GM13977 (cell line): ENCODE measurements at regions not wholly inside any gene's neighbourhood (a gene's known extent, or its start where the extent isn't known, plus 50 kb on each side); places are given as distances from the start of the nearest gene placed in this dataset.

Experiments used
- DNase-seq: peaks from one replicate; pipeline ENCODE4 v3.0.0; 2012; ENCODE audit warnings: low spot score
- CTCF ChIP-seq: IDR thresholded peaks from 2 replicates; pipeline ENCODE4 v1.5.1; 2012; ENCODE audit warnings: mild to moderate bottlenecking, control low read depth; ENCODE audit not compliant: insufficient read depth; ENCODE audit errors: extremely low read depth, missing control alignments
- in situ Hi-C: fragments of 300-500 bp; cut with MboI; formaldehyde crosslinking; loops from one replicate; pipeline ENCODE4 v1.12.0; 2022; ENCODE audit warnings: low sequenced_read_pairs, low pct_unique_long_range_greater_than_20kb, mixed read lengths, inconsistent platforms; ENCODE audit not compliant: unreplicated experiment

DNA sequence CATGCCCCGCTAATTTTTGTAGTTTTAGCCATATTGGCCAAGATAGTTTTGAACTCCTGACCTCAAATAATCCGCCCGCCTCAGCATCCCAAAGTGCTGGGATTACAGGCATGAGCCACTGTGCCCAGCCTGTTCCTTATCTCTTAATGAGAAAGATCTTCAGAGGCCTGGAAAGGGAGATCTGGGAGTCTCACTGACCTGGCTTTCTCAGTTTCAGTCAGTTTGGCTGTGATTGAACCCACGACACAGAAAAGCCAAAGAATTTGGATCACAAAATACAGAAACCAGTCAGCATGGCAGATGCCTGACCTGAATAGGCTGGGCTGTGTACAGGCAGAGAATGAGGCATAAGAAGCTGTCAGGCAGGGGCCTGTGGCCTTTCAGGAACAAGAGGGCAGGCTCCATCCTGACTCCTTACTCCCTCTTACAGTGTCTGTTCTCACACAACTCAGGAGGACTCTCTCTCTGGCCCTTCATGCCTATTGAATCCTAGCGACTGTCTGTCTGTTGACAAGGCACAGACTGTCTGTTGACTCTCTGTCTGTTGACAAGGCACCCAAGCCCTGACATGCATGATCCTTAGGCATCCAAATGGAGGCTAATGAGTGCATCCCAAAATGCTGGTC is 366.5 kb upstream of the CCDC196 start:
- in situ Hi-C loops: no loop called here

GRCh38 chr14:66120402-66120801 is 365.8 kb upstream of the CCDC196 start:
- no peak for DNase-seq
- TF ChIP-seq CTCF: no peak
- in situ Hi-C loops: no loop called here

More for the DNA sequence above, 366.5 kb upstream of the CCDC196 start:
- no peak for TF ChIP-seq CTCF
- DNase-seq: no peak

DNA sequence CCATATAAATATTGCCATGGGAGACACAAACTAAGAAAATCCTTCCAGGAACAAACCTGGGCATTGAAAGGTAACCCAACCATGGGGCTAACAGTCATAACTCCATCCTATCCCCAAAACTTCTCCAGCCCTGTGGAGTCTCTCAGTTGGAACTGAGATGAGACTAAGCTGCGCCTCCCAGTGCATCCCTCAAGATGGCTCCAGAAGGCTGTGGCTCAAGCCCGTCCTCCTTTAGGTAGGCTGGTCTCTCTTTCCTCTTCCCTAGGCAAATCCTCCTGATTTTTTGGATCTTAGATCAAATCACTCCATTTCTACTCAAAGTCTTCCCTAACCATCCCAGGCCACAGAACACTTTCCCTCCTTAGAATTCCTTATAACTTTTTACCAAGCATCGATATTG is 364.3 kb upstream of the CCDC196 start:
- no peak for TF ChIP-seq CTCF
- in situ Hi-C loops: no loop called here

DNA sequence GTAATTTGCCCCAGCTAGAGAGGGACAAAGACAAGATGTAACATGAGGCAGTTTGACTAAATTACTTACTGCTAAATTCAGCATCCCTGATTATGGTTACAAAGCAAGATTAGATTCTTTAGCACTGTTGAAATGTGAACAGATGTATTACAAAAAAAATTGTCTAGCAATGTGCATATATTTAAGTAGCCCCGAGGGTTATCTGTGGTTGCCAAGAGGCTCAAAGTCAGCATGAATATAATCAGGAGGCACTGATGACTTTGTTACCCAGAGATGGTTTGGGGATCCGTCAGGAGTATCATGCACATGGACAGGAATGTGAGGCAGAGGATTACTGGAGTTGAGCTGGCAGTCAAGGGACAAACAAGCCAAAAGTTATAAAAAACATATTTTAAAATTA is 356.9 kb upstream of the CCDC196 start:
- in situ Hi-C loops: no loop called here
- TF ChIP-seq CTCF: no peak
- DNase-seq: no peak

More for the DNA sequence above, 364.3 kb upstream of the CCDC196 start:
- no peak for DNase-seq

DNA sequence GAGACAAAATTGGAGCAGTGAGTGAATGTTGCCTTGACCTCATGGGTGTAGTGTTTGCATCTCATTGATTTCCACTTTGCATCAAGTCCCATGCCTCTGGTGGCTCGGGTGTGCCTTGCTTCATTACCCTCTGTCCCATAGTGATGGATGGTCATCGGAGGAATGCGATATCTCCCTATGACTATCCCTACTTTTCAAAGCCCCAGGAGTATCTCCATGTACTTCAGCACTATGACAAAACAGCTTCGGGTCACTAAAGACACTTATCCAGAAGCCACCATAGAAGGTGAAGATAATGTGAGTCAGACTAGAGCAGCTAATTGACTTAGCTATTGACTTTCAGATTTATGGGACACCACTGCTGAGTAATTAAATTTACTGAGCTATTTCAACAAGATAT is 355.1 kb upstream of the CCDC196 start:
- in situ Hi-C loops: no loop called here
- no peak for TF ChIP-seq CTCF
- no peak for DNase-seq

- TF ChIP-seq CTCF: no peak
- in situ Hi-C loops: no loop called here
- DNase-seq: no peak
Measured at GRCh38 chr14:66133666-66134065, 352.5 kb upstream of the CCDC196 start.
